Peyer's patch (tissue), 4 donors: ENCODE measurements at regions not wholly inside any gene's neighbourhood (a gene's known extent, or its start where the extent isn't known, plus 50 kb on each side); places are given as distances from the start of the nearest gene placed in this dataset.

Source experiments
- DNase-seq, 3 donors: peaks; one replicate each; pipeline ENCODE4 v3.0.0-alpha.2; 2017 to 2019
- H3K27ac ChIP-seq, 4 donors: fragments of 200-600 bp; sonication (generic); one replicate each; pipeline ENCODE4 v1.5.1; 2016 to 2019
- H3K27me3 ChIP-seq, 2 donors: fragments of 200-600 bp; sonication (generic); one replicate each; pipeline ENCODE4 v1.5.1; 2019
- H3K36me3 ChIP-seq, 3 donors: fragments of 200-600 bp; sonication (generic); one replicate each; pipeline ENCODE4 v1.5.1; 2016 to 2019
- H3K4me1 ChIP-seq, 4 donors: fragments of 200-600 bp; sonication (generic); one replicate each; pipeline ENCODE4 v1.5.1; 2016 to 2019
- H3K4me3 ChIP-seq, 4 donors: fragments of 200-600 bp; sonication (generic); 1 replicate in 3 of 4; 2 replicates in 1 of 4; pipeline ENCODE4 v1.5.1; 2016 to 2019; ENCODE audit warnings: mild to moderate bottlenecking in 1 of 4
- H3K9me3 ChIP-seq, 4 donors: fragments of 200-600 bp; sonication (generic); one replicate each; pipeline ENCODE4 v1.5.1; 2016 to 2019; ENCODE audit warnings: mild to moderate bottlenecking in 1 of 4
- POLR2A ChIP-seq, 2 donors: fragments of 450-650 bp; IDR thresholded peaks; one replicate each; pipeline ENCODE4 v1.5.1; 2017; ENCODE audit warnings: antibody characterized with exemption in 2 of 2, mild to moderate bottlenecking in 2 of 2, moderate library complexity in 2 of 2
- TF ChIP-seq, protein P1 (sequence below), 6 experiments: fragments of 450-650 bp in 4 of 6; fragments of 200-600 bp in 2 of 6; sonication (generic) in 1 of 6; IDR thresholded peaks; one replicate each; pipeline ENCODE4 v1.5.1; 2017 to 2019; ENCODE audit warnings: antibody characterized with exemption in 6 of 6, mild to moderate bottlenecking in 3 of 6, moderate library complexity in 1 of 6

DNA sequence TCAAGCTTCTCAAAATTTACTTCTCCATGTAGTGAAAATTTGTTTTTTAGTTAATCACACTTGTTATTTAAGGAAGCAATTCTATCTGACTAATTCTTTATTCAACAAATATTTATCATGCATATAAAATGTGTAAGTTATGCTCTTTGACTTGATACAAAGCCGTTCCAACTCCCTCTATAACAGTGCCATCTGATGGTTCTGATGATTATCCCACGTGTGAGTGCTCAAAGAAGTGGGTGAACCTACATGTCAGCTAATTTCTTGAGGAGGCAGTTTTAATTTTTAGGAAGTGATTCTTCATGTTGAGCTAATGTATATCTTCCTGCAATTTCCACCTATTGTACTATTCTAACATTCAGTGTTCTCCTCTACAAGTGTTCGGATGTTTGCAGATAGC lies 88.8 kb upstream of the BRINP1 start:
- Histone ChIP-seq H3K4me1 (no peaks in the 10 kb centered on the region), H3K27ac (no peak overlapping the region), H3K9me3 (no peaks in the 10 kb centered on the region), H3K4me3 (no peak overlapping the region), H3K36me3 (no peaks in the 10 kb centered on the region), H3K27me3 (no peaks in the 10 kb centered on the region)
- no peak for DNase-seq
- TF ChIP-seq, protein P1, sequence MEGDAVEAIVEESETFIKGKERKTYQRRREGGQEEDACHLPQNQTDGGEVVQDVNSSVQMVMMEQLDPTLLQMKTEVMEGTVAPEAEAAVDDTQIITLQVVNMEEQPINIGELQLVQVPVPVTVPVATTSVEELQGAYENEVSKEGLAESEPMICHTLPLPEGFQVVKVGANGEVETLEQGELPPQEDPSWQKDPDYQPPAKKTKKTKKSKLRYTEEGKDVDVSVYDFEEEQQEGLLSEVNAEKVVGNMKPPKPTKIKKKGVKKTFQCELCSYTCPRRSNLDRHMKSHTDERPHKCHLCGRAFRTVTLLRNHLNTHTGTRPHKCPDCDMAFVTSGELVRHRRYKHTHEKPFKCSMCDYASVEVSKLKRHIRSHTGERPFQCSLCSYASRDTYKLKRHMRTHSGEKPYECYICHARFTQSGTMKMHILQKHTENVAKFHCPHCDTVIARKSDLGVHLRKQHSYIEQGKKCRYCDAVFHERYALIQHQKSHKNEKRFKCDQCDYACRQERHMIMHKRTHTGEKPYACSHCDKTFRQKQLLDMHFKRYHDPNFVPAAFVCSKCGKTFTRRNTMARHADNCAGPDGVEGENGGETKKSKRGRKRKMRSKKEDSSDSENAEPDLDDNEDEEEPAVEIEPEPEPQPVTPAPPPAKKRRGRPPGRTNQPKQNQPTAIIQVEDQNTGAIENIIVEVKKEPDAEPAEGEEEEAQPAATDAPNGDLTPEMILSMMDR (IDR thresholded peaks at IDR 0.05), result peak in 2 of 6 experiments; percentile 22 to 34
- TF ChIP-seq POLR2A (IDR thresholded peaks at IDR 0.05), result no peak

DNA sequence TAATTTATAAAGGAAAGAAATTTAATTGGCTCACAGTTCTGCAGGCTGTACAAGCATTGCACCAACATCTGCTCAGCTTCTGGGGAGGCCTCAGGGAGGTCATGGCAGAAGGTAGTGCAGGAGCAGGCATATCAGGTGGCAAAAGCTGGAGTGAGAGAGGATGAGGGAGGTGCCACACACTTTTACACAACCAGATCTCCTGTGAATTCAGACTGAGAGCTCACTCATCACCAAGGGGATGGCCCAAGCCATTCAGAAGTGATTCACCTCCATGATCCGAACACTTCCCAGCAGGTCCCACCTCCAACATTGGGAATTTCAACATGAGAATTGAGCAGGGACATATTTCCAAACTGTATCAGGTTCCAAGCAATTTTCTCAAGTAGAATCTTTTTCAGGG lies 84.7 kb upstream of the BRINP1 start:
- no peaks in the 10 kb centered on the region for H3K9me3 ChIP-seq
- no peak overlapping the region for H3K27ac ChIP-seq
- no peaks in the 10 kb centered on the region for H3K27me3 ChIP-seq
- no peak for TF ChIP-seq POLR2A (IDR thresholded peaks at IDR 0.05)
- TF ChIP-seq, protein P1 (IDR thresholded peaks at IDR 0.05), result no peak
- H3K4me3 ChIP-seq, result no peak overlapping the region
- DNase-seq, result no peak
- no peaks in the 10 kb centered on the region for H3K4me1 ChIP-seq
- H3K36me3 ChIP-seq, result no peaks in the 10 kb centered on the region

GRCh38 chr9:119453490-119453911 lies 84.3 kb upstream of the BRINP1 start:
- Histone ChIP-seq H3K4me3 (no peak overlapping the region), H3K27me3 (no peaks in the 10 kb centered on the region), H3K4me1 (no peaks in the 10 kb centered on the region), H3K27ac (no peak overlapping the region), H3K36me3 (no peaks in the 10 kb centered on the region), H3K9me3 (no peaks in the 10 kb centered on the region)
- no peak for DNase-seq
- TF ChIP-seq POLR2A (IDR thresholded peaks at IDR 0.05), result no peak
- TF ChIP-seq, protein P1 (IDR thresholded peaks at IDR 0.05), result no peak

- Histone ChIP-seq H3K4me1 (no peaks in the 10 kb centered on the region), H3K4me3 (no peak overlapping the region), H3K9me3 (no peaks in the 10 kb centered on the region), H3K27me3 (no peaks in the 10 kb centered on the region), H3K27ac (no peak overlapping the region), H3K36me3 (no peaks in the 10 kb centered on the region)
- DNase-seq, result no peak
- no peak for TF ChIP-seq POLR2A (IDR thresholded peaks at IDR 0.05)
- TF ChIP-seq, protein P1 (IDR thresholded peaks at IDR 0.05), result no peak
Observed at GRCh38 chr9:119451426-119451825, 82.2 kb upstream of the BRINP1 start.

GRCh38 chr9:119443179-119443578 lies 73.9 kb upstream of the BRINP1 start:
- Histone ChIP-seq H3K9me3 (no peaks in the 10 kb centered on the region), H3K4me3 (no peak overlapping the region), H3K36me3 (no peaks in the 10 kb centered on the region), H3K27me3 (no peaks in the 10 kb centered on the region), H3K4me1 (no peaks in the 10 kb centered on the region), H3K27ac (no peak overlapping the region)
- no peak for DNase-seq
- no peak for TF ChIP-seq POLR2A (IDR thresholded peaks at IDR 0.05)
- TF ChIP-seq, protein P1 (IDR thresholded peaks at IDR 0.05), result no peak

DNA sequence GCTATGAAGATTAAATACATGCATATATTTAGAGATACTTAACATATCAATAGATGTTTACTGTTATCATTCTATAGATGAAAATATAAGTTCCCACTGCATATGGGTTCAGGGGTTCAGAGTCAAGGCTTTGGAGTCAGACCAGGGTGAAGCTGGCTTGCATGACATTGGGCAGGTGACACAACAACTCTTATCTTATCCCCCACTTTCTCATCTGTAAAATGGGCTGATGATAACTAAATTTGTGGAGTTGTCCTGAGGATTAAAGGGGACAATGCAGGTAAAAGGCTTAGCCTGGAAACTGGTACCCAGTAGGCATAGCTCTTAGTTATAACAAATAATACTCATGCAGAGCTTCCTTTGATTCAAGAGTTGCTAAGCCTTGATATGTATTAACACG lies 72.6 kb upstream of the BRINP1 start:
- DNase-seq, result no peak
- Histone ChIP-seq H3K4me1 (no peaks in the 10 kb centered on the region), H3K36me3 (no peaks in the 10 kb centered on the region), H3K9me3 (no peaks in the 10 kb centered on the region), H3K27ac (no peak overlapping the region), H3K4me3 (no peak overlapping the region), H3K27me3 (no peaks in the 10 kb centered on the region)
- TF ChIP-seq, protein P1 (IDR thresholded peaks at IDR 0.05), result no peak
- TF ChIP-seq POLR2A (IDR thresholded peaks at IDR 0.05), result no peak
